ENCODE measurements at regions not wholly inside any gene's neighbourhood (a gene's known extent, or its start where the extent isn't known, plus 50 kb on each side); places are given as distances from the start of the nearest gene placed in this dataset.
"Not testable (repeated sequence)": the region's sequence is repeated elsewhere in the genome, so short reads cannot be mapped to it uniquely, and the experiment has no call there.

DNA sequence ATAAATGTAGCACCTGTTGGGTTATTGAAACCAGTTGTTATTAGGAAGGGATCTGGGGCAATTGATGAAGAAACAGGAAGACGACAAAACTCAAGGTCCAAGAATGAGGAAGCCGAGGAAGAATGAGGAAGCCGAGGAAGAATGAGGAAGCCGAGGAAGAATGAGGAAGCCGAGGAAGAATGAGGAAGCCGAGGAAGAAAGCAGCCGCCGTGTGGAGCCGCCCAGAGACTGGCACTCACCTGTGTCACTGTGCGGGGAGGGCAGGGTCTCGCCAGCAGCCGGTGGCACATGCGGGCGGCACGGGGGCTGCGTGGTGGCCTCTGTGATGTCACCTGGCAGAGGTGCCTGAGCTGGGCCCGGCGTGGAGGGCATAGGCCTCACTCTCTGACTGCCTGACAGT, 71.1 kb upstream of the CFAP46 start:
- no peak for DNase-seq (ENCODE audit: low spot score in 2 of 2)
- no peak for TF ChIP-seq POLR2A (IDR thresholded peaks at IDR 0.05)
- Histone ChIP-seq H3K4me1 (no peaks in the 10 kb centered on the region), H3K27ac (no peak overlapping the region), H3K9me3 (no peaks in the 10 kb centered on the region), H3K27me3 (peaks cover 0 to 8% of the 10 kb centered on the region in 2 donors), H3K36me3 (no peaks in the 10 kb centered on the region), H3K4me3 (no peak overlapping the region)
- intact Hi-C loops (cut with DNase I; ENCODE audit: low total_unique reads): loop anchor here (2.0 kb wide), 1 partner anchor 131 kb away; no protein-coding TSS in a partner anchor

DNA sequence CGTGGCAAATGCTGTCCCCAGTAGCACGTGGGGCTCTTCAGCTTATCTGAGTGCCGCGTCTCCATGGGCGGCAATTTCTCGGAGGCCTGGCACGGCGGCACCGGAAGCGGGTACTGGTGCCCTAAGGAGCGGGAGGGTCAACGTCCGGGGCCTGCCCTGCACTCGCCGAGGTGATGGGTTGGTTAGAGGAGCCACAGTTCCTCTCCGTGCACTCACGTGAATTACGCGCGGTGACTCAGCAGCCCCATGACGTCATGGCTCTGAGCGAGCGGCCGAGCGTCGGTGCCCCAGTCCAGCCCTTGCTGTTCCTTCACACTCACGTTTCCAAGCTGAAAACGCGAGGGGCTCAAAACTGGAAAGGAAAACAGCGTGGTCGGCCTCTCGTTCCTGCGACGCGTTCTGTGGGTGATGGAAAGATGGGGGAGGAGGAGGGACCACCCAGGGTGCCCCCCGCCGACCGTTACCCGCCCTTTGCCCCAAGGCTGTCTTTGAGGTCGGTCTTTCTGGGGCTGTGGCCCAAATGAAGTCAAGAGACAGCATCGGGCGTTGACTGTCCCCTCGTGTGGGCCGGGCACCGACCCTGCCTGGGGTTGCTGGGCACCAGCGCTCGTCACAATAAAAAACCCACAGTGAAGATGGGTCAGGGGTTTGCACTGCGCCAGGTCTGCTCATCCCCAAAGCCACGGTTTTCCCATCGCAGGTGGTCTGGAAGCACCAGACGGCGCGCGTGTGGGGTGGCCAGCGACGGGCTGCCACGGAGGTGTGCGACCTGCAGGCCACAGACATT, 70.4 kb upstream of the CFAP46 start:
- no peak overlapping the region for H3K27ac ChIP-seq
- DNase-seq (ENCODE audit: low spot score in 2 of 2): no peak
- peaks cover 0 to 8% of the 10 kb centered on the region in 2 donors for H3K27me3 ChIP-seq
- no peaks in the 10 kb centered on the region for H3K36me3 ChIP-seq
- intact Hi-C loops (cut with DNase I; ENCODE audit: low total_unique reads): loop anchor here (2.0 kb wide), 1 partner anchor 132 kb away; no protein-coding TSS in a partner anchor
- no peaks in the 10 kb centered on the region for H3K4me1 ChIP-seq
- TF ChIP-seq POLR2AphosphoS5 (IDR thresholded peaks at IDR 0.05): no peak
- no peak for TF ChIP-seq CTCF (IDR thresholded peaks at IDR 0.05)
- TF ChIP-seq POLR2A (IDR thresholded peaks at IDR 0.05): no peak
- no peak overlapping the region for H3K4me3 ChIP-seq
- no peaks in the 10 kb centered on the region for H3K9me3 ChIP-seq

DNA sequence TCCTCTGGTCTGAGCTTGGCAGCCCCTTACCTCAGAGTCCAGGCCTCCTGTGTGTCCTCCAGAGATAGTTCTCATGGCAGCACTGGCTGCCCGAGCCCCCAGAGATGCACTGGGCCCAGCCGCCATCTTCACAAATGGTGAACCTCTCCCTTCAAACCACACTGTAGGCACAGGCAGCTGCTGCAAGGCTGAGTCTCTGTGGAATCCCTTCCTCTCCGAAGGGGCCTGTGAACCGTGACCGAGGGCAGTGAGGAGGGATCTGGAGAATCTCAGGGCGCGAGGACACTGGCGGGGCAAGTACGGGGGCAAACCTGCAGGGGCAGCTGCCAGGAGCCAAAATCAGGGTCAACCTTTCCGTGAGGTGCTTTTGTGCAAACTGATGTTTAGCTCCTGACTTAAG, 69.5 kb upstream of the CFAP46 start:
- H3K27ac ChIP-seq: no peak overlapping the region
- no peak overlapping the region for H3K4me3 ChIP-seq
- no peaks in the 10 kb centered on the region for H3K4me1 ChIP-seq
- intact Hi-C loops (cut with DNase I; ENCODE audit: low total_unique reads): loop anchor here (2.0 kb wide), 1 partner anchor 133 kb away; no protein-coding TSS in a partner anchor
- H3K27me3 ChIP-seq: peaks cover 0 to 8% of the 10 kb centered on the region in 2 donors
- TF ChIP-seq POLR2A (IDR thresholded peaks at IDR 0.05) (no peak), POLR2AphosphoS5 (IDR thresholded peaks at IDR 0.05) (no peak), CTCF (IDR thresholded peaks at IDR 0.05) (no peak)
- no peak for DNase-seq (ENCODE audit: low spot score in 2 of 2)
- no peaks in the 10 kb centered on the region for H3K9me3 ChIP-seq
- no peaks in the 10 kb centered on the region for H3K36me3 ChIP-seq

DNA sequence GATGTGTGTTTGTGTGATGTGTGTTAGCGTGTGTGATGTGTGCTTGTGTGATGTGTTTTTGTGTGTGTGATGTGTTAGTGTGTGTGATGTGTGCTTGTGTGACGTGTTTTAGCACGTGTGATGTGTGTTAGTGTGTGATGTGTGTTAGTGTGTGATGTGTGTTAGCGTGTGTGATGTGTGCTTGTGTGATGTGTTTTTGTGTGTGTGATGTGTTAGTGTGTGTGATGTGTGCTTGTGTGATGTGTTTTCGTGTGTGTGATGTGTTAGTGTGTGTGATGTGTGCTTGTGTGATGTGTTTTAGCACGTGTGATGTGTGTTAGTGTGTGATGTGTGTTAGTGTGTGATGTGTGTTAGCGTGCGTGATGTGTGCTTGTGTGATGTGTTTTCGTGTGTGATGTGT, 69.0 kb upstream of the CFAP46 start:
- H3K36me3 ChIP-seq; H3K27ac ChIP-seq; H3K9me3 ChIP-seq; H3K4me1 ChIP-seq; DNase-seq (ENCODE audit: low spot score in 2 of 2); H3K4me3 ChIP-seq; intact Hi-C loops (cut with DNase I; ENCODE audit: low total_unique reads); H3K27me3 ChIP-seq: not testable (repeated sequence)

DNA sequence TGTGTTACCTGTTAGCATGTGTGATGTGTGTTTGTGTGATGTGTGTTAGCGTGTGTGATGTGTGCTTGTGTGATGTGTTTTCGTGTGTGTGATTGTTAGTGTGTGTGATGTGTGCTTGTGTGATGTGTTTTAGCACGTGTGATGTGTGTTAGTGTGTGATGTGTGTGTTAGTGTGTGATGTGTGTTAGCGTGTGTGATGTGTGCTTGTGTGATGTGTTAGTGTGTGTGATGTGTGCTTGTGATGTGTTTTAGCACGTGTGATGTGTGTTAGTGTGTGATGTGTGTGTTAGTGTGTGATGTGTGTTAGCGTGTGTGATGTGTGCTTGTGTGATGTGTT, 68.4 kb upstream of the CFAP46 start:
- H3K27me3 ChIP-seq; H3K4me3 ChIP-seq; H3K4me1 ChIP-seq; H3K36me3 ChIP-seq; DNase-seq (ENCODE audit: low spot score in 2 of 2); H3K27ac ChIP-seq; intact Hi-C loops (cut with DNase I; ENCODE audit: low total_unique reads); H3K9me3 ChIP-seq: not testable (repeated sequence)

GRCh38 chr10:133010095-133010842, 67.9 kb upstream of the CFAP46 start:
- peaks cover 0 to 8% of the 10 kb centered on the region in 2 donors for H3K27me3 ChIP-seq
- peak overlapping the region in 1 of 3 donors; percentile 23 for H3K4me3 ChIP-seq
- no peaks in the 10 kb centered on the region for H3K4me1 ChIP-seq
- H3K9me3 ChIP-seq: no peaks in the 10 kb centered on the region
- no peak for DNase-seq (ENCODE audit: low spot score in 2 of 2)
- H3K36me3 ChIP-seq: no peaks in the 10 kb centered on the region
- TF ChIP-seq CTCF (IDR thresholded peaks at IDR 0.05): no peak
- no peak for TF ChIP-seq POLR2AphosphoS5 (IDR thresholded peaks at IDR 0.05)
- no peak for TF ChIP-seq POLR2A (IDR thresholded peaks at IDR 0.05)
- no peak overlapping the region for H3K27ac ChIP-seq
- intact Hi-C loops (cut with DNase I; ENCODE audit: low total_unique reads): no loop called here
